IMR-90 (cell line): ENCODE measurements at regions not wholly inside any gene's neighbourhood (a gene's known extent, or its start where the extent isn't known, plus 50 kb on each side); places are given as distances from the start of the nearest gene placed in this dataset.

ENCODE experiments used
- ATAC-seq: fragments of 200-7000 bp; cut with Tn5 transposase; 2 replicates; pipeline ENCODE4 v1.9.1; 2020; ENCODE audit warnings: low read depth, mild to moderate bottlenecking, moderate library complexity
- BruUV-seq: library from RNA; stranded (reverse); fragments of 400-500 nt; replicated peaks from 2 replicates; lab custom pipeline; 2021; lab: Mats Ljungman, UMichigan
- CTCF ChIA-PET: fragments of 300-600 bp; formaldehyde crosslinking; extraction: SDS; loops from one replicate; lab custom pipeline; 2021; ENCODE audit warnings: antibody characterized with exemption; lab: Yijun Ruan, JAX
- POLR2A ChIA-PET: fragments of 300-600 bp; sonication (Branson Sonifier 250); formaldehyde crosslinking; loops from one replicate; lab custom pipeline; 2022; ENCODE audit warnings: antibody characterized with exemption; ENCODE audit not compliant: unreplicated experiment; lab: Charles Lee
- DNase-seq: peaks from one replicate; pipeline ENCODE4 v3.0.0; 2013
- H2AFZ ChIP-seq: replicated peaks from 2 replicates; pipeline ENCODE3; 2013; ENCODE audit warnings: low read length, mild to moderate bottlenecking; ENCODE audit not compliant: poor library complexity
- H2AK5ac ChIP-seq: 2 replicates; pipeline ENCODE4 v1.6.1; 2013; ENCODE audit warnings: low read depth, low read length, inconsistent platforms
- H2AK9ac ChIP-seq: replicated peaks from 2 replicates; pipeline ENCODE3; 2013; ENCODE audit warnings: mild to moderate bottlenecking, low read depth, low read length, moderate library complexity; ENCODE audit not compliant: poor library complexity
- H2BK120ac ChIP-seq: 2 replicates; pipeline ENCODE4 v1.6.1; 2013; ENCODE audit warnings: low read depth, low read length, inconsistent platforms
- H2BK15ac ChIP-seq: 3 replicates; pipeline ENCODE4 v1.6.1; 2013; ENCODE audit warnings: low read depth, low read length, inconsistent platforms
- H2BK20ac ChIP-seq: 2 replicates; pipeline ENCODE4 v1.6.1; 2013; ENCODE audit warnings: low read depth, mild to moderate bottlenecking, inconsistent platforms, low read length, moderate library complexity
- H2BK5ac ChIP-seq: 2 replicates; pipeline ENCODE4 v1.6.1; 2013; ENCODE audit warnings: mild to moderate bottlenecking, low read depth, low read length, inconsistent platforms; ENCODE audit not compliant: poor library complexity, severe bottlenecking
- H3K14ac ChIP-seq: replicated peaks from 2 replicates; pipeline ENCODE4 v1.6.1; 2013; ENCODE audit warnings: low read depth, low read length, inconsistent platforms
- H3K18ac ChIP-seq: 2 replicates; pipeline ENCODE4 v1.6.1; 2013; ENCODE audit warnings: low read depth, low read length, control low read depth
- H3K23ac ChIP-seq: 2 replicates; pipeline ENCODE4 v1.6.1; 2013; ENCODE audit warnings: low read depth, low read length, inconsistent platforms
- H3K27ac ChIP-seq: 2 replicates; pipeline ENCODE4 v1.5.1; 2013; ENCODE audit warnings: mild to moderate bottlenecking, control low read depth, low read length; ENCODE audit not compliant: insufficient read depth
- H3K27me3 ChIP-seq: 2 replicates; pipeline ENCODE4 v1.6.1; 2013; ENCODE audit warnings: low read length; ENCODE audit not compliant: control insufficient read depth, insufficient read depth
- H3K36me3 ChIP-seq: 2 replicates; pipeline ENCODE4 v1.6.1; 2013; ENCODE audit warnings: low read length, mixed read lengths; ENCODE audit not compliant: control insufficient read depth, insufficient read depth
- H3K4ac ChIP-seq: 2 replicates; pipeline ENCODE4 v1.6.1; 2013; ENCODE audit warnings: low read depth, low read length, inconsistent platforms
- H3K4me1 ChIP-seq: 2 replicates; pipeline ENCODE4 v1.6.1; 2013; ENCODE audit warnings: low read length, mixed read lengths; ENCODE audit not compliant: control insufficient read depth, insufficient read depth
- H3K4me2 ChIP-seq: 2 replicates; pipeline ENCODE4 v1.6.1; 2013; ENCODE audit warnings: low read depth, mild to moderate bottlenecking, control low read depth, low read length, moderate library complexity
- H3K4me3 ChIP-seq: 2 replicates; pipeline ENCODE4 v1.5.1; 2013; ENCODE audit warnings: low read depth, mild to moderate bottlenecking, control low read depth, low read length, moderate library complexity; ENCODE audit not compliant: insufficient read depth
- H3K56ac ChIP-seq: 2 replicates; pipeline ENCODE4 v1.6.1; 2013; ENCODE audit warnings: low read length, inconsistent platforms; ENCODE audit not compliant: insufficient read depth; ENCODE audit errors: extremely low read depth
- H3K79me1 ChIP-seq, 2 experiments: 2 replicates each; pipeline ENCODE4 v1.6.1; 2013; ENCODE audit warnings: low read length in 2 of 2, inconsistent platforms in 1 of 2, low read depth in 1 of 2
- H3K9ac ChIP-seq: 2 replicates; pipeline ENCODE4 v1.6.1; 2013; ENCODE audit warnings: low read depth, low read length, control low read depth
- H3K9me1 ChIP-seq: 2 replicates; pipeline ENCODE4 v1.6.1; 2013; ENCODE audit warnings: low read length, inconsistent platforms; ENCODE audit not compliant: insufficient read depth
- H3K9me3 ChIP-seq: 2 replicates; pipeline ENCODE4 v1.6.1; 2013; ENCODE audit warnings: low read length; ENCODE audit not compliant: control insufficient read depth, insufficient read depth
- H4K20me1 ChIP-seq: 2 replicates; pipeline ENCODE4 v1.6.1; 2013; ENCODE audit warnings: low read length, inconsistent platforms; ENCODE audit not compliant: insufficient read depth
- H4K5ac ChIP-seq: 2 replicates; pipeline ENCODE4 v1.6.1; 2013; ENCODE audit warnings: mild to moderate bottlenecking, low read depth, low read length, control low read depth
- H4K8ac ChIP-seq, 2 experiments: 2 replicates each; pipeline ENCODE4 v1.6.1; 2013; ENCODE audit warnings: low read depth in 2 of 2, low read length in 2 of 2, control low read depth in 1 of 2, inconsistent platforms in 1 of 2
- H4K91ac ChIP-seq: 2 replicates; pipeline ENCODE4 v1.6.1; 2013; ENCODE audit warnings: low read depth, low read length, inconsistent platforms; ENCODE audit not compliant: insufficient read depth
- CEBPB ChIP-seq: IDR thresholded peaks from 2 replicates; pipeline ENCODE4 v1.6.1; 2012; ENCODE audit warnings: low read depth, low read length, improper control_type of control experiment
- CHD1 ChIP-seq: IDR thresholded peaks from 2 replicates; pipeline ENCODE4 v1.6.1; 2012; ENCODE audit warnings: low read depth, low read length, improper control_type of control experiment
- MAFK ChIP-seq: IDR thresholded peaks from 2 replicates; pipeline ENCODE4 v1.6.1; 2012; ENCODE audit warnings: low read depth, low read length, improper control_type of control experiment
- RCOR1 ChIP-seq: IDR thresholded peaks from 2 replicates; pipeline ENCODE4 v1.6.1; 2012; ENCODE audit warnings: mild to moderate bottlenecking, low read length, improper control_type of control experiment; ENCODE audit not compliant: insufficient replicate concordance
- WGBS, 2 experiments: methylation state at CpG; one replicate each; pipeline versions ENCODE4 v1.1.5 to v1.1.7; 2013; ENCODE audit warnings: missing lambda C conversion rate in 2 of 2; ENCODE audit not compliant: insufficient read length in 1 of 2; ENCODE audit errors: extremely low coverage in 2 of 2; 5-methylcytosine and 5-hydroxymethylcytosine counted together
- dilution Hi-C: fragments of 300-500 bp; cut with HindIII; formaldehyde crosslinking; loops from one replicate; pipeline ENCODE4 v1.14.3; 2018; ENCODE audit warnings: low sequenced_read_pairs; ENCODE audit not compliant: unreplicated experiment
- in situ Hi-C: fragments of 300-500 bp; cut with MboI; formaldehyde crosslinking; loops from 3 replicates; pipeline ENCODE4 v1.14.3; 2019; ENCODE audit warnings: low sequenced_read_pairs, inconsistent platforms, mixed read lengths
- intact Hi-C: fragments of 100-400 bp; cut with micrococcal nuclease; formaldehyde crosslinking; loops from 2 replicates; pipeline ENCODE4 v1.10.0; 2022

GRCh38 chr1:143653429-143653802 is 318.4 kb downstream of the FAM72C start:
- Histone ChIP-seq H2AK9ac (no peak overlapping the region), H3K4ac (no peak overlapping the region), H3K23ac (no peak overlapping the region), H3K4me2 (no peak overlapping the region), H3K9me3 (no peaks in the 10 kb centered on the region; the same call in 1 of the 2 replicates), H3K36me3 (no peaks in the 10 kb centered on the region), H3K56ac (no peak overlapping the region), H3K4me3 (no peak overlapping the region), H3K18ac (no peak overlapping the region), H3K9me1 (no peaks in the 10 kb centered on the region), H2BK120ac (no peak overlapping the region), H2BK5ac (no peak overlapping the region), H2AFZ (no peak overlapping the region), H2AK5ac (no peak overlapping the region), H3K27me3 (peaks cover 25% of the 10 kb centered on the region), H3K4me1 (no peaks in the 10 kb centered on the region), H3K14ac (no peak overlapping the region), H2BK15ac (no peak overlapping the region), H3K79me1 (no peaks in the 10 kb centered on the region), H2BK20ac (no peak overlapping the region), H4K20me1 (no peaks in the 10 kb centered on the region), H4K8ac (no peak overlapping the region), H4K91ac (no peak overlapping the region), H3K9ac (no peak overlapping the region), H4K5ac (no peak overlapping the region), H3K27ac (no peak overlapping the region)
- dilution Hi-C loops, result no loop called here
- WGBS, 2 experiments, result 24% methylated on average over 7 of the region's 24 CpGs; no CpG with 5 or more reads in 1 of the 2 experiments
- intact Hi-C loops, result no loop called here
- DNase-seq, result no peak
- ChIA-PET POLR2A (no interaction called here), CTCF (no interaction called here)
- no TSS peak for BruUV-seq
- no peak for ATAC-seq
- in situ Hi-C loops, result no loop called here
- no peak for TF ChIP-seq MAFK
- no peak for TF ChIP-seq RCOR1
- no peak for TF ChIP-seq CEBPB
- TF ChIP-seq CHD1, result no peak
